ENCODE measurements at regions not wholly inside any gene's neighbourhood (a gene's known extent, or its start where the extent isn't known, plus 50 kb on each side); places are given as distances from the start of the nearest gene placed in this dataset.

DNA sequence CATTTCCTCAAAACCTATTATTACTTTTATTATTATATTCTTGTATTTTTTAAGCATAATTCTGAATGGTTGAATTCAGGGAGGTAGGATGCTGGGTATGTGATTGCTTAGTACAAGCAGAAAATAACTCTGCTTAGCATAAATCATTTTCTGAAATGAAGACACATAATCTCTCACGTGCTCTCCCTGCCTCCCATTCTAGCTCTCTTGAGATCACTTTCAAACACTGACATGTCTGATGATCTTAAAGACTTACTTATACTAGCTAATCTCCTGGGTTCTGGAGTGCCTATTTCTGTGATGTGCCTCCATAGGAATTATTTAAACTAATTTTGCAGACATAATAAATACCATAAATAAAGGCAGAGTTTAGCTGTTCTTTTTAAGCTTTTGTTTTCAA is 1136.0 kb downstream of the SUCLG1 start:
- TF ChIP-seq ZNF341 (tag by site-specific recombination; IDR thresholded peaks at IDR 0.05; ENCODE audit: low read depth): no peak
- TF ChIP-seq, protein P1, sequence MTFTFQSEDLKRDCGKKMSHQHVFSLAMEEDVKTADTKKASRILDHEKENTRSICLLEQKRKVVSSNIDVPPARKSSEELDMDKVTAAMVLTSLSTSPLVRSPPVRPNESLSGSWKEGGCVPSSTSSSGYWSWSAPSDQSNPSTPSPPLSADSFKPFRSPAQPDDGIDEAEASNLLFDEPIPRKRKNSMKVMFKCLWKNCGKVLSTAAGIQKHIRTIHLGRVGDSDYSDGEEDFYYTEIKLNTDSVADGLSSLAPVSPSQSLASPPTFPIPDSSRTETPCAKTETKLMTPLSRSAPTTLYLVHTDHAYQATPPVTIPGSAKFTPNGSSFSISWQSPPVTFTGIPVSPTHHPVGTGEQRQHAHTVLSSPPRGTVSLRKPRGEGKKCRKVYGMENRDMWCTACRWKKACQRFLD (tag by site-specific recombination; IDR thresholded peaks at IDR 0.05): no peak
- TF ChIP-seq ZNF211 (tag by site-specific recombination; IDR thresholded peaks at IDR 0.05; ENCODE audit: low read depth): no peak
- TF ChIP-seq ZNF555 (tag by site-specific recombination; conservative IDR thresholded peaks at IDR 0.05): no peak
- TF ChIP-seq ZNF202 (tag by site-specific recombination; IDR thresholded peaks at IDR 0.05; ENCODE audit: borderline replicate concordance): no peak
- no peak for TF ChIP-seq ZNF623 (tag by site-specific recombination; IDR thresholded peaks at IDR 0.05)
- TF ChIP-seq ZNF560 (tag by site-specific recombination; IDR thresholded peaks at IDR 0.05; ENCODE audit: borderline replicate concordance): no peak
- TF ChIP-seq SP2 (tag by site-specific recombination; IDR thresholded peaks at IDR 0.05): no peak
- TF ChIP-seq GLIS2 (tag by site-specific recombination; IDR thresholded peaks at IDR 0.05): no peak
- no peak for TF ChIP-seq ZNF138 (tag by site-specific recombination; IDR thresholded peaks at IDR 0.05; ENCODE audit: borderline replicate concordance)
- no peak for TF ChIP-seq KLF16 (tag by site-specific recombination; IDR thresholded peaks at IDR 0.05)
- no peak for TF ChIP-seq HOXA7 (CRISPR knock-in tag; IDR thresholded peaks at IDR 0.05; ENCODE audit: borderline replicate concordance)
- no peak for TF ChIP-seq ZNF214 (tag by site-specific recombination; IDR thresholded peaks at IDR 0.05; ENCODE audit: borderline replicate concordance)
- Histone ChIP-seq H3K36me3 (ENCODE audit: control insufficient read depth in 2 of 2, insufficient read depth in 1 of 2, low read length in 2 of 2) (no peaks in the 10 kb centered on the region), H3K4me3 (ENCODE audit: low read depth, low read length) (no peak overlapping the region), H3K27ac (ENCODE audit: extremely low read depth, low read depth, low read length) (no peak overlapping the region), H3K4me1 (ENCODE audit: control insufficient read depth, insufficient read depth, low read length) (no peaks in the 10 kb centered on the region), H3K9me3 (ENCODE audit: control insufficient read depth, insufficient read depth, low read depth, low read length) (no peaks in the 10 kb centered on the region)
- CTCF ChIA-PET: no interaction called here
- POLR2A ChIA-PET: no interaction called here

DNA sequence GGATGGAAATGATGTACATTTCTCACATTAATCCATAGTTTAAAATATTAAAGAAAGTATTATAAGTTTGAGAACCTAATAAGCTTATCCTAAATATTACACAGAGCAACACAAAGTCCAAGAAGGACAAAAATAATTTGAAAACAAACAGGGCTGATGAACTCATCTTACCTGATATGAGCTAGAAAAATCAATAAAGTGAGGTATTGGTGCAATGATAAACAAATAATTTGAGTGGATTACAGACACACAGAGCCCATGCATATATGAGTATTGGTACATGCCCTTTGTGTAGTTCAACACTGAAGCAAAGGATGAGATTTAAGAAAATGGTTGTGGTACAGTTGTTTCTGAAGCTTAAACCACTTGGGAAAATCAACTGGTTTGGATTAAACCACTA is 1139.0 kb downstream of the SUCLG1 start:
- Histone ChIP-seq H3K36me3 (ENCODE audit: control insufficient read depth in 2 of 2, insufficient read depth in 1 of 2, low read length in 2 of 2) (no peaks in the 10 kb centered on the region), H3K9me3 (ENCODE audit: control insufficient read depth, insufficient read depth, low read depth, low read length) (no peaks in the 10 kb centered on the region), H3K27ac (ENCODE audit: extremely low read depth, low read depth, low read length) (no peak overlapping the region), H3K4me1 (ENCODE audit: control insufficient read depth, insufficient read depth, low read length) (no peaks in the 10 kb centered on the region), H3K4me3 (ENCODE audit: low read depth, low read length) (no peak overlapping the region)
- ChIA-PET POLR2A (no interaction called here), CTCF (no interaction called here)
- no peak for TF ChIP-seq ZNF560 (tag by site-specific recombination; IDR thresholded peaks at IDR 0.05; ENCODE audit: borderline replicate concordance)
- TF ChIP-seq, protein P2, sequence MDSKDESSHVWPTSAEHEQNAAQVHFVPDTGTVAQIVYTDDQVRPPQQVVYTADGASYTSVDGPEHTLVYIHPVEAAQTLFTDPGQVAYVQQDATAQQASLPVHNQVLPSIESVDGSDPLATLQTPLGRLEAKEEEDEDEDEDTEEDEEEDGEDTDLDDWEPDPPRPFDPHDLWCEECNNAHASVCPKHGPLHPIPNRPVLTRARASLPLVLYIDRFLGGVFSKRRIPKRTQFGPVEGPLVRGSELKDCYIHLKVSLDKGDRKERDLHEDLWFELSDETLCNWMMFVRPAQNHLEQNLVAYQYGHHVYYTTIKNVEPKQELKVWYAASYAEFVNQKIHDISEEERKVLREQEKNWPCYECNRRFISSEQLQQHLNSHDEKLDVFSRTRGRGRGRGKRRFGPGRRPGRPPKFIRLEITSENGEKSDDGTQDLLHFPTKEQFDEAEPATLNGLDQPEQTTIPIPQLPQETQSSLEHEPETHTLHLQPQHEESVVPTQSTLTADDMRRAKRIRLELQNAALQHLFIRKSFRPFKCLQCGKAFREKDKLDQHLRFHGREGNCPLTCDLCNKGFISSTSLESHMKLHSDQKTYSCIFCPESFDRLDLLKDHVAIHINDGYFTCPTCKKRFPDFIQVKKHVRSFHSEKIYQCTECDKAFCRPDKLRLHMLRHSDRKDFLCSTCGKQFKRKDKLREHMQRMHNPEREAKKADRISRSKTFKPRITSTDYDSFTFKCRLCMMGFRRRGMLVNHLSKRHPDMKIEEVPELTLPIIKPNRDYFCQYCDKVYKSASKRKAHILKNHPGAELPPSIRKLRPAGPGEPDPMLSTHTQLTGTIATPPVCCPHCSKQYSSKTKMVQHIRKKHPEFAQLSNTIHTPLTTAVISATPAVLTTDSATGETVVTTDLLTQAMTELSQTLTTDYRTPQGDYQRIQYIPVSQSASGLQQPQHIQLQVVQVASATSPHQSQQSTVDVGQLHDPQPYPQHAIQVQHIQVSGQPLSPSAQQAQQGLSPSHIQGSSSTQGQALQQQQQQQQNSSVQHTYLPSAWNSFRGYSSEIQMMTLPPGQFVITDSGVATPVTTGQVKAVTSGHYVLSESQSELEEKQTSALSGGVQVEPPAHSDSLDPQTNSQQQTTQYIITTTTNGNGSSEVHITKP (tag by site-specific recombination; IDR thresholded peaks at IDR 0.05): no peak
- TF ChIP-seq, protein P3, sequence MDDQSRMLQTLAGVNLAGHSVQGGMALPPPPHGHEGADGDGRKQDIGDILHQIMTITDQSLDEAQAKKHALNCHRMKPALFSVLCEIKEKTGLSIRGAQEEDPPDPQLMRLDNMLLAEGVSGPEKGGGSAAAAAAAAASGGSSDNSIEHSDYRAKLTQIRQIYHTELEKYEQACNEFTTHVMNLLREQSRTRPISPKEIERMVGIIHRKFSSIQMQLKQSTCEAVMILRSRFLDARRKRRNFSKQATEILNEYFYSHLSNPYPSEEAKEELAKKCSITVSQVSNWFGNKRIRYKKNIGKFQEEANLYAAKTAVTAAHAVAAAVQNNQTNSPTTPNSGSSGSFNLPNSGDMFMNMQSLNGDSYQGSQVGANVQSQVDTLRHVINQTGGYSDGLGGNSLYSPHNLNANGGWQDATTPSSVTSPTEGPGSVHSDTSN (CRISPR knock-in tag; IDR thresholded peaks at IDR 0.05): no peak
- TF ChIP-seq ZNF629 (tag by site-specific recombination; IDR thresholded peaks at IDR 0.05): no peak
- TF ChIP-seq, protein P4, sequence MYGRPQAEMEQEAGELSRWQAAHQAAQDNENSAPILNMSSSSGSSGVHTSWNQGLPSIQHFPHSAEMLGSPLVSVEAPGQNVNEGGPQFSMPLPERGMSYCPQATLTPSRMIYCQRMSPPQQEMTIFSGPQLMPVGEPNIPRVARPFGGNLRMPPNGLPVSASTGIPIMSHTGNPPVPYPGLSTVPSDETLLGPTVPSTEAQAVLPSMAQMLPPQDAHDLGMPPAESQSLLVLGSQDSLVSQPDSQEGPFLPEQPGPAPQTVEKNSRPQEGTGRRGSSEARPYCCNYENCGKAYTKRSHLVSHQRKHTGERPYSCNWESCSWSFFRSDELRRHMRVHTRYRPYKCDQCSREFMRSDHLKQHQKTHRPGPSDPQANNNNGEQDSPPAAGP (tag by site-specific recombination; IDR thresholded peaks at IDR 0.05): no peak
- TF ChIP-seq ZNF501 (tag by site-specific recombination; IDR thresholded peaks at IDR 0.05): no peak
- no peak for TF ChIP-seq ZNF23 (tag by site-specific recombination; IDR thresholded peaks at IDR 0.05; ENCODE audit: borderline replicate concordance)
- TF ChIP-seq, protein P5, sequence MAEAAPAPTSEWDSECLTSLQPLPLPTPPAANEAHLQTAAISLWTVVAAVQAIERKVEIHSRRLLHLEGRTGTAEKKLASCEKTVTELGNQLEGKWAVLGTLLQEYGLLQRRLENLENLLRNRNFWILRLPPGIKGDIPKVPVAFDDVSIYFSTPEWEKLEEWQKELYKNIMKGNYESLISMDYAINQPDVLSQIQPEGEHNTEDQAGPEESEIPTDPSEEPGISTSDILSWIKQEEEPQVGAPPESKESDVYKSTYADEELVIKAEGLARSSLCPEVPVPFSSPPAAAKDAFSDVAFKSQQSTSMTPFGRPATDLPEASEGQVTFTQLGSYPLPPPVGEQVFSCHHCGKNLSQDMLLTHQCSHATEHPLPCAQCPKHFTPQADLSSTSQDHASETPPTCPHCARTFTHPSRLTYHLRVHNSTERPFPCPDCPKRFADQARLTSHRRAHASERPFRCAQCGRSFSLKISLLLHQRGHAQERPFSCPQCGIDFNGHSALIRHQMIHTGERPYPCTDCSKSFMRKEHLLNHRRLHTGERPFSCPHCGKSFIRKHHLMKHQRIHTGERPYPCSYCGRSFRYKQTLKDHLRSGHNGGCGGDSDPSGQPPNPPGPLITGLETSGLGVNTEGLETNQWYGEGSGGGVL (tag by site-specific recombination; IDR thresholded peaks at IDR 0.05): no peak
- no peak for TF ChIP-seq ZFP41 (tag by site-specific recombination; IDR thresholded peaks at IDR 0.05; ENCODE audit: borderline replicate concordance)
- no peak for TF ChIP-seq ZNF423 (tag by site-specific recombination; IDR thresholded peaks at IDR 0.05)
- no peak for TF ChIP-seq TCF7L2 (IDR thresholded peaks at IDR 0.05; ENCODE audit: borderline replicate concordance, low read depth, low read length)

Measured in HEK293 (cell line).